NCI-H2196 treated with DMSO at 0.1 percent for 48 hours (cell line): ENCODE measurements at regions not wholly inside any gene's neighbourhood (a gene's known extent, or its start where the extent isn't known, plus 50 kb on each side); places are given as distances from the start of the nearest gene placed in this dataset.
A peak's percentile ranks its signal among the peaks of the same experiment; 100 is the strongest.
"Not testable (repeated sequence)": the region's sequence is repeated elsewhere in the genome, so short reads cannot be mapped to it uniquely, and the experiment has no call there.

Experiments
- DNase-seq: peaks from one replicate; lab custom pipeline; 2025; ENCODE audit not compliant: unreplicated experiment; lab: John Stamatoyannopoulos, UW

DNA sequence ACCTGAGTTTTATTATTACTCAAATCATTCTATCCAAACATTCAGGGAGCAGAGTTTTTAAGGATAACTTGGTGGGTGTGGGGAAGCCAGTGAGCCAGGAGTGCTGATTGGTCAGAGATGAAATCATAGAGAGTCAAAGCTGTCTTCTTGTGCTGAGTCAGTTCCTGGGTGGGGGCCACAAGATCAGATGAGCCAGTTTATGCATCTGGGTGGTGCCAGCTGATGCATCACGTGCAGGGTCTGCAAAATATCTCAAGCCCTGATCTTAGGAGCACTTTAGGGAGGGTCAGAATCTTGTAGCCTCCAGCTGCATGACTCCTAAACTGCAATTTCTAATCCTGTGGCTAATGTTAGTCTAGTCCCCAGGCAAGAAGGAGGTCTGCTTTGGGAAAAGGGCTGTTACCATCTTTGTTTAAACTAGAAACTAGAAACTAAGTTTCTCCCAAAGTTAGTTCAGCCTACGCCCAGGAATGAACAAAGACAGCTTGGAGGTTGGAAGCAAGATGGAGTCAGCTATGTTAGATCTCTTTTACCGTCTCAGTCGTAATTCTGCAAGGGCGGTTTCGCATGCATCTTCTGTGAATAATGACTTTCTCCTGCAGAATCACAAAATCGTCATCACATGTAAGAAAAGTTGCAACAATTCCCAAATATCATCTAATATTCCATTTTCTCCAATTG, 97.5 kb downstream of the ZNF664 start:
- DNase-seq, result not testable (repeated sequence)

DNA sequence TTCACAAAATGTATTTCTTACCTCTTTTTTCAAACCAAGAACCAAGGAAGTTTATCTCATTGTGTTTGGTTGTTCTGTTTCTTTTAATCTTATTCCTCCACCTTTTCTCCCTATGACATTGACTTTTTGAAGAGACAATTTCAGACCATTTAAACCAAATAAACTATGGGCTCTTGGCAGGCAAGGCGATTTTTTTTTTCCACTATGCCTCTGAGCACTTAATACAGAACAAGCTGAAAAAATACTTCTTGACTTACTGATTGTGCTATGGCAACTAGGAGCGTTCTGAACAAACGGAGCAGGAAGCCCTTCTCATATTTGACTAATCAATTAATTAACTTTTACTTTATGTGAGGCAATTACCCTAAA, 98.0 kb downstream of the ZNF664 start:
- DNase-seq, result no peak

DNA sequence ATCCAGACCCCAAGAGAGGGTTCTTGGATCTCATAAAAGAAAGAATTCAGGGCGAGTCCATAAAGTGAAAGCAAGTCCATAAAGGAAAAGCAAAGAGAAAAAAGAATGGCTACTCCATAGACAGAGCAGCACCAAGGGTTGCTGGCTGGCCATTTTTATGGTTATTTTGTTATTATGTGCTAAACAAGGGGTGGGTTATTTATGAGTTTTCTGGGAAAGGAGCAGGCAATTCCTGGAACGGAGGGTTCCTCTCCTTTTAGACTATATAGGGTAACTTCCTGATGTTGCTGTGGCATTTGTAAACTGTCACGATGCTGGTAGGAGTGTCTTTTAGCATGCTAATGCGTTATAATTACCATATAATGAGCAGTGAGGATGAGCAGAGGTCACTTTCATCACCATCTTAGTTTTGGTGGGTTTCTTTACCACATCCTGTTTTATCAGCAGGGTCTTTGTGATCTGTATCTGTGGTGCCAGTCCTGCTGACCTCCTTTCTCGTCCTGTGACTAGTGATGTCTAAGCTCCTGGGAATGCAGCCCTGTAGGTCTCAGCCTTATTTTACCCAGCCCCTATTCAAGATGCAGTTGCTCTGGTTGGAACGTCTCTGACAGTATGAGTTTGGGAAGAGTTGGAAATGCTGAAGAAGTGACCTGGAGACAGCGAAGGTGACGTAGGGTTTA, 100.5 kb downstream of the ZNF664 start:
- DNase-seq, result no peak

DNA sequence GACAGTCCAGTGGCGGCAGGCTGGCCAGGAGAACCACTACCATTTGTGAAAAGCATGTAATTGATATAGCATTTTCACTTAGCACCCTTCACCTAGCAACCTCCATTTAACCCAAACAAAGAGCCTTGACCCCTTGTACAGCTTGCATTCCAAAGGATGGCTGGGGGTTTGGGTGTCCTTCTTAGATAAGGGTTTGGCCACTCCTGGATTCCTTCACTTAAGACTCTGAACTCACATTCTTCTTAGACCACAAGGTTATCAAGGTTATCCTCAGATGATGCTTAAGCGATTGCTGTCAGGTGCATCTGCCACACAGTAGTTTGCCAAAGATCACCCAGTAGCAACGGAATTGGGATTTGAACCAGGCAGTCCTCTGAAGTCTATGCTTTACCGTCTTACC, 102.8 kb downstream of the ZNF664 start:
- DNase-seq, result no peak

DNA sequence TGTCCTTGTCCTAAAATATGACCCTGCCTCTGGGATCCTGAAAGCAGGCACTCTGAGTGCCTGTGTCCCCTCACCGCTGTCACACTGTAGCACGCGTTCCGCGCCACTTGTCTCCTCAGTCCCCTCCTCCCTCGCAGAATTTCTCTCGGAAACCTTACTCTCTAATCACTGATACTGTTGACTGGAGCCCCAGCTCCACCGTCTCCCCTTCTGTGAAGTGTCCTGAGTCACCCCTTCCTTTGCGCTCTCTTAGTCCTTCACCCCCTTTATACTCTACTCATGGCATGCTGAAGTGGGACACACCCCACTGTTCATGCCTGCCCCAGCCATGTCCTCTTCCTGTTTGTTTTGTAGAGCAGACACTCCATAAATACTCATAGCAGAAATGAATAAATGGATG, 104.7 kb downstream of the ZNF664 start:
- no peak for DNase-seq

DNA sequence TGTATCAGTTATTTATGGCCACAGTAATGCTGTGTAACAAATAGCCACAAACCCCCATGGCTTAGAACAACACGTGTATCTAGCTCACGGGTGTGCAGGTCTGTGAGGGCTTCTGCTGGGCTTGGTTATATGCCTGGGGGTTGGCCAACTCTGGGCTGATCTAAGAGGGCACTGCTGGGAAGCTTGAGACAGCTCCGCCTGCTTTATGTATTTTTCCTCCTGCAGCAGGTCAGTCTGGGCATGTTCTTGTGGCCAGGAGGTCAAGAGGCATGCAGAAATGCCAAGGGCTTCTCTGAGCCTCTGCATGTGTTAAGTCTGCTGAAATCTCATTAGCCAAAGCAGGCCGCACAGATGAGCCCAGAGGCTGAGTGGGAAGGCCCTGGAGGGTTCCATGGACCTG, 105.8 kb downstream of the ZNF664 start:
- no peak for DNase-seq

DNA sequence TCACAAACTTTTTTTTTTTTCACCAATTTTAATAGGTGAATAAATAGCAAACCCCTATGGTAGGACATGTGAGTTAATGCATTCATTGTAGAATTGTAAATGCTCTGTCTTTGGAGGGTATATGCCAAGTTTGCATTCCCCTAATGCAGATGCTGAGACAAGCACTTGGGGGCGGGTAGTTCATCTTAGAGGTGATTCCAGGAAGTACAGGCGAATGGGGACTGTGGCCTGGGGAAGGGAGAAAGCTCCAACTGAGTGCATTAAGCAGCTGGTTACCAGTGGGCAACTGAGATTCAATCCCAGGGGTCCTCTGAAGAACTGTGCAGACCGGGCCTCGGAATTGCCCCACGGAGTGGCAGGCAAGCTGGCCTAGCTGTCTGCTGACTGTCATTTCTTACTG, 107.6 kb downstream of the ZNF664 start:
- DNase-seq, result no peak

DNA sequence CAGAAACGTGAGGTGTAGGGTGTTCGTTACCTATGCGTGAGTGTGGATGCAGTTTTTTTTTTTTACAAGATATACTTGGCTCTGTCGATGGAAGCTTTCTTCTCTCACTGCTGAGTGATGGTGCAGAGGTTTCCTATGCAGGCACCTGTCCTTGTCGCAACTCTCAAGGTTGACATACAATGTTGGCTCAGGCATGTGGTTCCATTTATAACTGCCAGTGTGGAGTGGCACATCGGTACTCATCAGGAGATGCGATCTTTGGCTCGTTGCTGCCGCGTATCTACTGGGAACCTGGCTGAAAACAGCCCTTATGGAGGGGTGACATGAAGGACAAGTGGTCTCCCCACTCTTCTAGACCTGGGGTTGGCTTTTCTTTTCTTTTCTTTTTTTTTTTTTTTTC, 109.0 kb downstream of the ZNF664 start:
- DNase-seq, result no peak

DNA sequence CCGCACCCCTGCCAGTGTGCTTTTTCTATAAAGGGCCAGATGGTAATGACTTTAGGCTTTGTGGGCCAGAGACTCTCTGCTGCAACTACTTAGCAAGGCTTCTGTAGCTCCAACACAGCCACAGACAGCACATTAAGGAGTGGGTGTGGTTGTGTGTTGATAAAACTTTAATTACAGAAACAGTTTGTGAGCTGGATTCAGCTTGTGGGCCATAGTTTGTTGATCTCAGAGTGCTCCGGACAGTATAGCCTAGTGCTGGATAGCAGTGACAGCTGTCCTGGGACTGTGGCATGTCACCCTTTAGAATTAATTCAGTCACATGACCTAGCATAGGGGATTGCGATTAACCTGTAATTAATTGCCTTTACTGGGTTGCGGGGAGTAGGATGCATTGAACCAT, 109.7 kb downstream of the ZNF664 start:
- no peak for DNase-seq

DNA sequence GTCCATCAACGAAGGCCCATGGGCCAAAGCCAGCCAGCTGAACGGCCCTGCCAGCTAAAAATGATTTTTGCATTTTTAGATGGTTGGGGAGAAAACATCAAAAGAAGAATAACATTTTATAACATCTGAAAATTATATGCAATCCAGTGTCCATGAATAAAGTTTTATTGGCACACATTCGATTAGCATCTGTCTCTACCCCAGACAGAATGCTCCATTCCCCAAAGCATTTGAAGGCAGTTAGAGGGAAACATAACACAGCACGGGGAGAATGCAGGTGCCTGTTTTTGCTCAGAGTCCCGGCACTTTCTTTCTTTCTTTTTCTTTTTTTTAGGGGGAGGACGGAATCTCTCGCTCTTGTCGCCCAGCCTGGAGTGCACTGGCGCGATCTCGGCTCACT, 110.7 kb downstream of the ZNF664 start:
- no peak for DNase-seq

DNA sequence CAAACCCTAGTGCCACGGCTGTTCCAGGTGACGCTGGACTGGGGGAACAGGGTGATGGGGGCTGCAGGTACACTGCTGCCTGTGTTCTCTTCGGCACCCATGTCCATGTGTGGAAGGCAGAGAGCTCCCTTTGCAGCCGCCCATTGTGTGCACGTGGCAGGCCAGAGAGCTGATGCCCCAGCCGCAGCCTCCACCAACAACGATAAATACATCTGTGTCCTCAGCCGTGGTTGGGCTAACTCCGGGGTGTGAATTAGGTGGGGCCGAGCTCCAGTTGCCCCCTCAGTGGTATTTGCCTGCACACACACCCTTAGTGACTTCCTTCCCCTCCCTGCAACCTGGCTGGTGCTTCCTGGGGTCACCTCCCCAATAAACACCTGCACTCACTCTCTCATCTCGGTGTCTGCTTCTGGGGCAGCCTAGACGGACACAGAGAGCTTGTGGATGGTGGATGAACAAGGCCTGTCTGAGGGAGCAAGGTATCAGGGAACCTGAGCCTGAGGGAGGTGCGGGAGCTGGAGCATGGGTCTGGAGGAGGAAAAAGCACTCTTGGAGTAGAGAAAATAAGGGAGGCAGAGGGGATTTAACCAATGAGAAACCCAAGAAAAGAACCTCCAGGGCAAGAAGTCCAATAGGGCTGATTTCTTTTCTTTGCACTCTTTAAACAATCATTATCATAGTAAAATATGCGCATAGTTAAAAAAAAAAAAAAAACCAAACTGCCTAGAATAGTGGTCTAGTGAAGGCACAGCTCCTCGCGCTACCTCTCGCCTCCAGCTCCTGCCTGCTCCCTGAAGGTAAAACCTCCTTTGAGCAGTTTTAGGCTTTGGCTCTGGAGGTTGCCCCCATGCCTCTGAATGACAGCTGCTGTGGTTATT, 112.6 kb downstream of the ZNF664 start:
- DNase-seq, result no peak

DNA sequence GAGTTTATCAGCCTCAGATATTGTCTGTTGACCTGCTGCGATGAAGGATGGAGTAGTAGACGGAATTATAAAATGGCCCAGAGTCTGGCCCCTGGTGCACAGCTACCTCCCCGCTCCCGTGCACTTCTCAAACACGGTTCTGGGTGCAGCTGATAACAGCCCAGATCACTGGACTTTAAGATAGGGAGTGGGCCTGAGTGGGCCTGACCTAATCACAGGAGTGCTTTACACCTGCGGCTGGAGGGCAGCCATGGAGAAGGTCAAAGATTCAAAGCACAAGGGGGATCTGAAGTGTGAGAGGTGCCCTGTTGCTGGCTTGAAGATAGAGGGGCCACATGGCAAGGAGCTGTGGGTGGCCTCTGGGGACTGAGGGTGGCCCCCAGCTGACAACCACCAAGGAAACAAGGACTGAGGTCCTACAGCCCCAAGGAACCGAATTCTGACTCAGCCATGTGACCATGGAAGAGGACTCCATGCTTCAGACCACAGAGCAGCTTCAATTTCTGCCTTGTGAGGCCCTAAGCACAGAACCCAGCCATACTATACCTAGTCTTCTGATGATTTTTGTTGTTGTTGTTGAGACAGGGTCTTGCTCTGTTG, 113.4 kb downstream of the ZNF664 start:
- DNase-seq, result no peak

DNA sequence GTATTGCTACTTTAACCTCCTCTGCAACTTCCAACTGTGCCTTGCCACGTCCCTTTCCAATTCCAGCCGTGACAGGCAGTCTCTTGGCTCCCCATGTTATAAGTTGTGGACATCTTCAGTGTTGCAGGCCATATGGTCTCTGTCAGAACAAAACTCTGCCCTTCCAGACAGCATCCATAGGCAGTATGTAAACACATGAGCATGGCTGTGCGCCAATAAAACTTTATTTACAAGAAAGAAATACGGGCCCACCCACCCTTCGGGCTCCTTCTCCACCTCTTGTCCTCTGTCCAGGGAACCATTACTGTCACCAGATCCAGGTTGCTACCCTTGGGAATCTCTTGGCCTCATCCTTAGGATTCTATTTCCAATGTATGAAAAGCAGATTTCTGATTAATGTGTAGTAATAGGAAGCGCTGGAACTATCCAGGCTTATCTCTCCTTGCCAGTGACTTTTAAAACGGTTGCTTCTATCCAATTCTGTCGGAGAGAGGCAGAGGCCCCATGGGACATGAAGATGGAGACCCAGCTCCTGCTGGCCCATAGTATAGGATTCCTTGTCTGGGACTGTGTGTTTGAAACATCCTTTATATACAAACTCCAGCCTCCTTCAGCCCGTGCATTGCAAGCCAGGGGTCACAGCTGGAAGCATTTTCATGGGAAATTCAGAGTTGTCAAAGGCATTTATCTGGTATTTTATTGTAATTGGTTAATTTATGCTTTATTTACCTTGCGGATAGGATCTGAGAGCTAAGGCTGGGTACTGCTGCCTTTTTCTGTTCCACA, 114.4 kb downstream of the ZNF664 start:
- DNase-seq, result no peak

DNA sequence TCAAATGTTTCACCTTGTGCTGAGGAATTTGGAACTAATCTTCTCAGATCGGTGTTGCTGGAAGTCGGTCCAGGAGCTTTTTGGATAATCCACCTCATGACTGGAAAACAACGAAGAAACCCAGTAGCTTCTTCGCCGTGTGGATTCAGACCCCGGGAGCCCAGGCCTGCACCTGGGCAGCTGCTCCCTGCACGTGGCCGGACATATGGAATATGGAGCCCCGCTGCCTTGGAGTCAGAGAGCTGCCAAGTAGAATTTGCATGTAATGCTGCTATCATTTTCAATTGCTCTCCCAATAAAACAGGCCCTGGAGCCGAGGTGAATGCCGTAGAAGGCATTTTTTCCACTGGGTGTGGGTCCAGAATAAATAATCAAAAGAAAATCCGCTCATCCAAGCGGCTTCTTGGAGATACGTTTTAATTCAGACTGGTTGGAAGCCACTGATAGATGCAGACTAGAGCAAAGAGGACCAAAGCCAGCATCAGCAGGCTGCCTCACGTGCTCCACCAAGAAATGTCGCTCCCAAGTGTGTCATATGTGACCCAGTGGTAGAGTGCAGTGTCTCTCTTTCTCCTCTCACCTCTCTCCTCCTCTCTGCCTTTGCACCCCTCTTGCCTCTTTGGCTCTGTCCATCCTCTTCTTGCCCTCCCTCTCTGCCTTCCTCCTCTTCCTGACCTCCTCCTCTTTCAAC, 115.3 kb downstream of the ZNF664 start:
- DNase-seq, result no peak

DNA sequence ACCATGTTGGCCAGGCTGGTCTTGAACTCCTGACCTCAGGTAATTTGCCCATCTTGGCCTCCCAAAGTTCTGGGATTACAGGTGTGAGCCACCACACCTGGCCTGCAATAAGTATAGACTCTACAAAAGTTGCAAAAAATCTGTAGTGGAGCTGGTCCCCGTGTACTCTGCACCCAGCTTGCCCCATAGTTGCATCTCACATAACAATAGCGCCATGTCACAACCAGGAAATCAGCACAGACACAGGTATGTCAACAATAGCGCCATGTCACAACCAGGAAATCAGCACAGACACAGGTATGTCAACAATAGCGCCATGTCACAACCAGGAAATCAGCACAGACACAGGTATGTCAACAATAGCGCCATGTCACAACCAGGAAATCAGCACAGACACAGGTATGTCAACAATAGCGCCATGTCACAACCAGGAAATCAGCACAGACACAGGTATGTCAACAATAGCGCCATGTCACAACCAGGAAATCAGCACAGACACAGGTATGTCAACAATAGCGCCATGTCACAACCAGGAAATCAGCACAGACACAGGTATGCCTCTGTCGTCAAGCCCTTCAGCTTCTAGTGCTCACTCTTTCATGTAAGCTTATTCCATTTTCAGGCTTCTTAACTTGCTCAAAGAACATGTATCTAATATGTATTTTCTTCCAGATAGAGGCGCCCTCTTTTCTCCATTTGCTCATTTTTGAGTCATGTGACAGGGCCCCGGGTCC, 116.3 kb downstream of the ZNF664 start:
- not testable (repeated sequence) for DNase-seq

DNA sequence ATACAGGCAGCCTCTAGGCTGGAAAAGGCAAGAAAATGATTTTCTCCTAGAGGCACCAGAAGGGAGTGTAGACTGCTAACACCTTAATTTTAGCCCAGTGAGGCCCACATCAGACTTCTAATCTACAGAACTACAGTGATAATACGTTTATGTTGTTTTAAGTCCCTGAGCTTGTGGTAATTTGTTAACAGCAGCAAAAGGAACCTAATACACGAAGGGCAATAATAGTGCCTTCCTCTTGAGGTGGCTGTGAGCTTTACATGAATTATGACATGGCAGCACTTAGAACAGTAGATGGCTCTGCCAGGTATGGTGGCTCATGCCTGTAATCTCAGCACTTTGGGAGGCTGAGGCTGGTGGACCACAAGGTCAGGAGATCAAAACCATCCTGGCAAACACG, 118.8 kb downstream of the ZNF664 start:
- DNase-seq, result no peak

DNA sequence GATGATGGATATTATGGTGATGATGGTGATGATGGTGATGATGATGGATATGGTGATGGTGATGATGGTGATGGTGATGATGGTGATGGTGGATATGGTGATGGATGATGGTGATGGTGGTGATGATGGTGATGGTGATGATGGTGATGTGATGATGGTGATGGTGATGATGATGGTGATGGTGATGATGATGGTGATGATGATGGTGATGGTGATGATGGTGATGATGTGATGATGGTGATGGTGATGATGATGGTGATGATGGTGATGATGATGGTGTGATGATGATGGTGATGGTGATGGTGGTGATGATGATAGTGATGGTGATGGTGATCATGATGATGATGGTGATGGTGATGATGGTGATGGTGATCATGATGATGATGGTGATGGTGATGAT, 119.5 kb downstream of the ZNF664 start:
- DNase-seq, result not testable (repeated sequence)

DNA sequence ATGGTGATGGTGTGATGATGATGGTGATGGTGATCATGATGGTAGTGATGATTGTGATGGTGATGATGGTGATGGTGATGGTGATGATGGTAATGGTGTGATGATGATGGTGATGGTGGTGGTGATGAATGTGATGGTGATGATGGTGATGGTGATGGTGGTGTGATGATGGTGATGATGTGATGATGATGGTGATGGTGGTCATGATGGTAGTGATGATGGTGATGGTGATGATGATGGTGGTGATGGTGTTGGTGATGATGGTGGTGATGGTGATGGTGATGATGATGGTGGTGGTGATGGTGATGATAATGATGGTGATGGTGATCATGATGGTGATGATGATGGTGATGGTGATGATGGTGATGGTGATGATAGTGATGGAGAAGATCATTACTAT, 120.3 kb downstream of the ZNF664 start:
- no peak for DNase-seq

DNA sequence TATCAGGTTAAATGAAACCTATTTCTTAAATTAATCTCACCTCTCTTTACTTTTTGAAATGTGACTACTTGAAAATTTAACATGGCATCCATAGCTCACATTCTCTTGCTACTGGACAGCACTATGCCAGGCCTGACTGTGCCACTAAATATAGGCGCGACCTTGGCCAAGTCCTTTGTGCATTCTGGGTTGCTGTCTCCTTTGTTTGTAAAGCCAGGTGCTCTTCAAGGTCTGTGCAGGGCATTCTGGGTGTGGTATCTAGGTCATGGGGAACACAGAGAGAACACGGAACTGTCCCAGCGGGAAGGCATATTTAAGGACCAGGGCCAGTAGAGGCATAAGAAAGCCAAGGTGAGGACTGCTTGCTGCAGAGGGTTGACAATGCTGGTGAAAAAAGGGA, 121.2 kb downstream of the ZNF664 start:
- no peak for DNase-seq

DNA sequence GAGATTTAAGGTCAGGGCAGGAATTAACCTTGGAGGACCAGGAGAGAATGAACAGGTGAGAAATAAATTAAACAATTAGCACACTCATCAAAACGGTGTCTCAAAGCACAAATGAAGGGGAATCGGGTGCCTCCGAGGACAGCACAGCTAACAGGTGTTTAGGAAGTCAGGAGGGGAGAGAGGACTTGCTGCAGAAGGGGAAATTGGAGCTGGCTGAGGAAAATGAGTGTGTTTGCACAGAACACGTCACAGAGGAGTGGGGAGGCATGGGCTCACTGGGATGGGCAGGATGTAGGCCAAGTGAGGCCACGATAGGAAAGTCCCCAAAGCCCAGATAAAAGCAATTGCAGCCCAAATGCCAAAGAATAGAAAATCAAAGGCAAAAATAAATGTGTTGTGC, 121.7 kb downstream of the ZNF664 start:
- peak; percentile 60 for DNase-seq
